Activated CD8-positive, alpha-beta memory T cell treated with anti-CD3 and anti-CD28 coated beads for 1 hour (primary cell): ENCODE measurements at regions not wholly inside any gene's neighbourhood (a gene's known extent, or its start where the extent isn't known, plus 50 kb on each side); places are given as distances from the start of the nearest gene placed in this dataset.
"Not testable (repeated sequence)": the region's sequence is repeated elsewhere in the genome, so short reads cannot be mapped to it uniquely, and the experiment has no call there.

ENCODE experiments used
- DNase-seq, 2 donors: peaks; one replicate each; pipeline ENCODE4 v3.0.0-alpha.2; 2020; ENCODE audit warnings: low read depth in 1 of 2; ENCODE audit errors: extremely low read depth in 1 of 2

DNA sequence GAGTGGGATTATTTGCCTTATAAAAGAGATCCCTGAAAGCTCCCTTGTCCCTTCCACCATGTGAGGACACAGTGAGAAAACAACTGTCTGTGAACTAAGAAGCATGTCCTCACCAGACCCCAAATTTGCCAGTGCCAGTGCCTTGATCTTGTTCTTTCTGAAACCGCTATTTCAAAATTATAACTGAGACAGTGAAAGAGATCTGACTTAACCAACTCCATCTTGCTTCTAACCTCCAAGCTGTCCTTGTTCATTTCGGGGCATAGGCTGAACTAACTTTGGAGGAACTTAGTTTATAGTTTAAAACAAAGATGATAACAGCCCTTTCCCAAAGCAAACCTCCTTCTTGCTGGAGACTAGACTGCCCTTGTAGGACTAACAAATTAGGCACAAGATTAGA is 563.9 kb downstream of the ADCYAP1 start:
- no peak for DNase-seq

- no peak for DNase-seq
Measured at GRCh38 chr18:1475867-1476266, 571.2 kb downstream of the ADCYAP1 start.

- DNase-seq, result no peak
Measured at GRCh38 chr18:1480309-1480708, 575.6 kb downstream of the ADCYAP1 start.

- DNase-seq, result no peak
Measured at GRCh38 chr18:1481577-1481976, 576.9 kb downstream of the ADCYAP1 start.

DNA sequence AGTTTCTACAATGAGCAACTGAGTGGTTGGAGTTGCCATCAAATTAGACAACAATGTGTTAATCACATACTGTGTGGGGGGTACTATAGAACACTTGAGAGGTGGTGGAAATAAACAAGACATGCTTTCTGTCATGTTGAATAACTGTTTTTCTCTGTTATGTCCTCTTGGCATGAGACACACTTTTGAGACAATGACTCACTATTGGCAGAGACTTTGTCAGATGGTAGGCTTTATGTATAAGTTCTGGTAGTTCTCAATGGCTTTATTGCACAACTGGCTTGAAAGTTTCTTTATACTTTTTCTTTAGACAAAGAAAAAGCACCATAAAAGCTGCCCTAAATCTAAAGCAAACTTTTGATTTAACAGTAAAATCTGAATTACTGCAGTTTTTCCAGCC is 578.7 kb downstream of the ADCYAP1 start:
- no peak for DNase-seq

DNA sequence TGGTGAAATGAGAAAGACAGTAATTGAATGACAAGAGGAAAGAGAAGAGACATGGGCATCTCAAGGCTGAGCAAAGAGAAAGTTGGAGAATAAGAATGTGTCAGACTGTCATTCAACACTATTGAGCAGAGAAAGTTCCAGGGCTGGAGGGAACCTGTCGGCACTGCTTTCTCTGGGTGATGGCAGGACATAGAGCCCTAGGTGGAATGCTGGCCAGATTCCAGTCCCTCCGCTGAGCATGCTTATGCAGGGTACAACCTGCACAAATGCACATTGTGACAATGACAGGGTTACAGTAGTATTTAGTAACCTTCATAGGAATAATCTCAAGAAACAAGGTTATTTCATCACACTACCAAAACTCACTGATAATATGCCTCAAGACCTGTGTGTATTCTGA is 582.8 kb downstream of the ADCYAP1 start:
- no peak for DNase-seq

GRCh38 chr18:1488394-1488793 is 583.7 kb downstream of the ADCYAP1 start:
- DNase-seq, result no peak

DNA sequence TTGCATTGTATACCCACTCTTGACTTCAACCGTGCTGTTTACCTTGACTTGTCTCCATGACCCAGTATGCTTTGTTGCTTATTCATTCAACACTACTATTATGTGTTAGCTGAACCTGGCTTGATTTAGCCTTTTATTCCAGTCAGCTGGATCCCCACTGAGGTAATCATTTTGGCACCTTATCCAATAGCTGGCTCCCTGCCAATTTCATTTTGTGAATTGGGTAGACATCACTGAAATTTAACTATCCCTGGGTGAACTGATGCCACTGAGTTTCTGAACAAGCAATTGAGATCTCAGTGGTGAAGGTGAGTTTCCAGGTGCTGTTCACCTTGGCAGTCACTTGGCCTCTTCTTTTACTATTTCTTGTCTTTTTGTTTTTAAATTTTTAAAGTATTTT is 584.3 kb downstream of the ADCYAP1 start:
- no peak for DNase-seq

DNA sequence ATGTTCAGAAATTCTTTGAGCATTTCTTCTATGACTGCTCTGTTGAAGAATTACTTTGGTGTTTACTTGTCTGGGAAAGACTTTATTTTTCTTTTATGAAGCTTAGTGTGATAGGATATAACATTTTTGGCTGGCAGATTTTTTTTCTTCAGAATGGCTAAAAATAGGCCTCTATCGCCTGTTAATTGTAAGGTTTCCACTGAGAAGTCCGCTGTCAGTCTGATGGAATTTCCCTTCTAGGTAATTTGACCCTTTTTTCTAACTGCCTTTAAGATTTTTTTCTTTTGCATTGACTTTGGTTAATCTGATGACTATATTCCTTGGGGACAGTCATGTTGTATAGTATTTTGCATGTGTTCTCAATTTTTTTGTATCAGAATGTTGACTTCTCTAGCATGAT is 590.7 kb downstream of the ADCYAP1 start:
- no peak for DNase-seq

DNA sequence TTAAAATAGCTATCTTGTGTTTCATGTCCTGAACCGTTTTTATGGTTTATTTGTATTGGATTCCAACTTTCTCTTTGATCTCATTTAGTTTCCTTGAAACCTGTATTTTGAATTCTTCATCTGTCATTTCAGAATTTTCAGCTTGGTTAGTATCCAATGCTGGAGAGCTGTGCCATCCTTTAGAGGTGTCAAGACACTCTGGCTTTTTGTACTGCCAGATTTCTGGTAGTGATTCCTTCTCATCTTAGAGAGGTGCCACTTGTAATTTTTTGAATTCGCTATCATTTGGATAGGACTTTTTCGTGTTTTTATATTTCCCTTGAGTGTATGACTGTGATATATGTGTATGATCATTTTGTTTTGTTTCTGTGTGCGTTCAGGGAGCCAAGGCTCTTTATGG is 591.4 kb downstream of the ADCYAP1 start:
- no peak for DNase-seq

GRCh38 chr18:1498216-1498615 is 593.5 kb downstream of the ADCYAP1 start:
- no peak for DNase-seq

GRCh38 chr18:1499265-1499664 is 594.6 kb downstream of the ADCYAP1 start:
- no peak for DNase-seq

GRCh38 chr18:1503847-1504246 is 599.2 kb downstream of the ADCYAP1 start:
- no peak for DNase-seq

GRCh38 chr18:1505856-1506255 is 601.2 kb downstream of the ADCYAP1 start:
- no peak for DNase-seq

DNA sequence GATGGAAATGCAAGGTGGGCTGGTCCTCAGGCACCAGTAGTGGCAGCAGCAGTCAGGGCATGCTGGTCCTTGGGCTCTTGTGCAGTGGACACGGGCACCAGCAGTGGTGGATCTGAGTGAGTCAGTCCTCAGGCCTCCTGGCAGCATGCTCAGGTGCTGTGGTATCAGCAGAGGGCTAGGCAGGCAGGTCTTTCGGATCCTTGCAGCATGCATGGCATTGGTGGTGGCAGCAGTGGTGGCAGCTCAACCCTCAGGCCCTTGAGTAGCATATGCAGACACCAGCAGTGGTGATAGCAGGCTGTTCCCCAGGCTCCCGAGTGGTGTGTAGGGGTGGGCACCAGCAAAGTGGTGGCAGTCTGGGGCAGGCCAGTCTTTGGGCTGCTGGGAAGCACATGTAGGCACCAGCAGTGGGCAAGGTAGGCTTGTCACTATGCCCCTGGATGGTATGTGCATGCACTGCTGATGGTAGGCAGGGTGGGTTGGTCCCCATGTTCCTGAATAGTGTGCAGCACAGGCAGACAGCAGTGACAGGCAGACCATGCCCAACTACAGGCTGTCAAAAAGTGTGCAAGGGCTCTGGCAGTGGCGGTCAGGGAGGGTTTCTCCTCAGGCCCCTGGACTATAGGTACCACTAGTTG is 606.0 kb downstream of the ADCYAP1 start:
- DNase-seq, result no peak

DNA sequence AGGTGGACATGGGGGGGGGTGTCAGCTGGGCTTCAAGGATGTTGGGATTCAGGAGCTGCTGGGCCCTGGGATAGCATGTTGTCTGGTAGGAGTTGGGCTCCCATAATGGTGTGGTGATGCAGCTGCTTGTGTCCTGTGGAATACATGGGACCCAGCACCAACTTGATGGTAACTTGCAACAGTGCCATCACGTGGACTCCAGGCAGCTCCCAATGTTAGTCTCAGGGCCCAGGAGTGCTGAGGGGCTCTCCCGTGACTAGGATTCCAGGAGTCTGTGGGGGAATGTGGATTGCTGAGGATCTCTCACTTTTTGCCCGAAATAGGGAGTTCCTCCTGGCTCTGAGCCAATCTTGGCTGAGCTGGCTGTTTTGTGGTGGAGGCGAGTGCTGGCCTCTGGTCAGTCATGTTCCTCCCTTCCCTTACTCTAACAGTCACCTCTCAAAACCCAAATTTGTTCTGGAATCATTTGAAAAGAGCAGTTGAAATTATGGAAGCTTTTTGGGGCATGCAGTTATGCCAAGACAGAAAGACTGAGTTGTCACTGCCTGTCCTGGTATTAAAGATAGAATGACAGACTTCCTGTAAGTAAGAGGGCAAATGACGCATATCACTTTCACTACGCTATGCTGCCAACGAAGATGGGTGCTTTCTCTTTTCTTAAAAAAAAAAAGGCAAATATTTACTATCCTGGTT is 607.1 kb downstream of the ADCYAP1 start:
- DNase-seq, result no peak

DNA sequence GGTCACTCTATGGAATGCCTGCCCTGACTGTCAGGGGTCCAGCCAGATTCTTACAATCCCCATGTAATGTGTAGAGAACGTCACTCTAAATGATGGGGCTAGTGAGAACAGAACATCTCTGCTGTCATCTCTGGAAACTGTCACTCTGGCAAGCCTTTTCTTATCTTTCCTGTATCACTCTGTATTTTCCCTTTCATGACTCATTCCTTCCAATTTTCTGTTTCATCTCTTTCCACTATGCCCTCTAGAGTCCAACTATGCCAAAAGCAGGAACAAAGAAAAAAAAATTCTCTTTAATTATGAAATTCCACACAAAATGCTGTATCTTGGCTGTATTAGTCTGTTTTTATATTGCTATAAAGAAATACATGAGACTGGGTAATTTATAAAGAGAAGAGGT is 608.8 kb downstream of the ADCYAP1 start:
- DNase-seq, result no peak

- not testable (repeated sequence) for DNase-seq
Measured at GRCh38 chr18:1521588-1522248, 617.0 kb downstream of the ADCYAP1 start.

DNA sequence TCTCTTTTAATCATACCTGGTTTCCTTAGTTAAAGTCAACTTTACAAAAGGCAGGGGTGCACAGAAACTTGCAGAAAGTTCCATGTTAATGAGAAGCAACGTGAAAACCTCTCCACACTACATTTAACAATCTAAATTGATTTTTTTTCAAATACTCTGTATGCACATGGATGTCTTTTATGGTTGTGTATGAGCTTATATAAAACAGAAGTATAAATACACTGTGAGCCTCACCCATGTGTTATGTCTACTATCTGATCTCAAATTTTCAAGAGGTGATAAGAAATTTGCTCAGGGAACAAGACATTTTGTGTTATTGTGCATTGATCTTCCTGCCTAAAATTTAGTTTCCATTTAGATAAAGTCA is 617.6 kb downstream of the ADCYAP1 start:
- no peak for DNase-seq

GRCh38 chr18:1526991-1527390 is 622.3 kb downstream of the ADCYAP1 start:
- DNase-seq, result no peak

DNA sequence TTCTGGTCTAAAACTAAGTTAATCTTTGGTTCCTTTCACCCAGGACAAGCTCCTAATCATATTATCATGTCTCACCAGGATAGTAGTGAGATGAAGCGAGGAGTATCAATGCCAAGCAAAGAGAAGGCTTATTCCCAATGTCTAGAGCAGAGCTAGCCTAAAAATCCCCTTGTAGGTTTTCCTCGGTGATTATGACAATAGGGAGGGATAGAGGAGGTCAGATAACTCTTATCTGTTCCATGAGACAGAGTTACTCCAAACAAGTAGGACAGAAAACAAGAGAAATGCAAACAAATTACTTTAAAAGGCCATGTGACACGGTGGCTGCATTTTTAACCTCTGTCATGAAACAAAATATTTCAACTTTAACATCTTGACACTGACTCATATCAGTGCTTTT is 623.1 kb downstream of the ADCYAP1 start:
- no peak for DNase-seq

DNA sequence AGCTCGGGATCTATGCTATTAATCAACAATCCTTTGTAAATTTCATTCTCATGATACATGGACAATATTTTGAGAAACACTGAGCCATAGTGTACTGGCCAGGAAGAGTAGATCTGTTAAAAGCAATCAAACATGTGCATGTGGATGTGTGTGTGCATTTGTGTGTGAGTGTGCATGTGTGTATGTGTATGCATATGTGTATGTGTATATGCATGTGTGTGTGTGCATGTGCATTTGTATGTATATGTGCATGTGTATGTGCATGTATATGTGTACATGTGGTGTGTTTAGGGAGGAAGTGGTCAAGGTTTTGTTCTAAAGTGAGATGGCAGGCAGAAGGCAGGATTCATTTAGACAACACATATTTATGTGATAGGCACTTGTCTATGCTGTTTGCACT is 623.8 kb downstream of the ADCYAP1 start:
- DNase-seq, result no peak
